H9 (cell line): ENCODE measurements at regions not wholly inside any gene's neighbourhood (a gene's known extent, or its start where the extent isn't known, plus 50 kb on each side); places are given as distances from the start of the nearest gene placed in this dataset.

Experiments
- DNase-seq: peaks from one replicate; pipeline ENCODE4 v3.0.0-alpha.2; 2017
- H2AFZ ChIP-seq: one replicate; pipeline ENCODE4 v1.6.1; 2013; ENCODE audit warnings: mild to moderate bottlenecking, low read length, control low read depth, moderate library complexity
- H2AK5ac ChIP-seq: 2 replicates; pipeline ENCODE4 v1.6.1; 2013; ENCODE audit warnings: low read length, control low read depth, mixed read lengths; ENCODE audit not compliant: insufficient read length
- H2BK120ac ChIP-seq: one replicate; pipeline ENCODE4 v1.6.1; 2013; ENCODE audit warnings: low read depth, mild to moderate bottlenecking, low read length, control low read depth, inconsistent platforms; ENCODE audit not compliant: poor library complexity, severe bottlenecking
- H2BK12ac ChIP-seq: 2 replicates; pipeline ENCODE4 v1.6.1; 2013; ENCODE audit warnings: low read length, control low read depth, mixed read lengths, low read depth; ENCODE audit not compliant: insufficient read length
- H2BK15ac ChIP-seq: 2 replicates; pipeline ENCODE4 v1.6.1; 2013; ENCODE audit warnings: low read depth, low read length, control low read depth
- H2BK20ac ChIP-seq: one replicate; pipeline ENCODE4 v1.6.1; 2013; ENCODE audit warnings: low read depth, mild to moderate bottlenecking, low read length, control low read depth, inconsistent platforms; ENCODE audit not compliant: poor library complexity, severe bottlenecking
- H2BK5ac ChIP-seq: 2 replicates; pipeline ENCODE4 v1.6.1; 2013; ENCODE audit warnings: low read length, control low read depth, mixed read lengths; ENCODE audit not compliant: insufficient read length
- H3K14ac ChIP-seq: 2 replicates; pipeline ENCODE4 v1.6.1; 2013; ENCODE audit warnings: low read length, control low read depth; ENCODE audit not compliant: insufficient read depth
- H3K18ac ChIP-seq: 2 replicates; pipeline ENCODE4 v1.6.1; 2013; ENCODE audit warnings: low read depth, mild to moderate bottlenecking, mixed read lengths, low read length, control low read depth; ENCODE audit not compliant: insufficient read length
- H3K23ac ChIP-seq: 2 replicates; pipeline ENCODE4 v1.6.1; 2013; ENCODE audit warnings: low read length, control low read depth, mixed read lengths, low read depth; ENCODE audit not compliant: insufficient read length
- H3K23me2 ChIP-seq: 2 replicates; pipeline ENCODE4 v1.6.1; 2013; ENCODE audit warnings: low read depth, mild to moderate bottlenecking, mixed read lengths, low read length, control low read depth; ENCODE audit not compliant: insufficient read length, poor library complexity, severe bottlenecking
- H3K27ac ChIP-seq: 2 replicates; pipeline ENCODE4 v1.5.1; 2013; ENCODE audit warnings: low read length, control low read depth, mixed read lengths, low read depth; ENCODE audit not compliant: insufficient read length
- H3K27me3 ChIP-seq: 2 replicates; pipeline ENCODE4 v1.6.1; 2013; ENCODE audit warnings: low read length, control low read depth, inconsistent platforms; ENCODE audit not compliant: insufficient read depth
- H3K4ac ChIP-seq: 2 replicates; pipeline ENCODE4 v1.6.1; 2013; ENCODE audit warnings: low read depth, mild to moderate bottlenecking, control low read depth, inconsistent platforms, low read length, moderate library complexity
- H3K4me1 ChIP-seq: 2 replicates; pipeline ENCODE4 v1.6.1; 2013; ENCODE audit warnings: low read length, control low read depth, inconsistent platforms; ENCODE audit not compliant: insufficient read depth
- H3K4me2 ChIP-seq: 2 replicates; pipeline ENCODE4 v1.6.1; 2013; ENCODE audit warnings: low read length, control low read depth, mixed read lengths; ENCODE audit not compliant: insufficient read length, insufficient read depth
- H3K56ac ChIP-seq: 2 replicates; pipeline ENCODE4 v1.6.1; 2013; ENCODE audit warnings: low read depth, mild to moderate bottlenecking, mixed read lengths, low read length, control low read depth; ENCODE audit not compliant: insufficient read length
- H3K79me1 ChIP-seq: 2 replicates; pipeline ENCODE4 v1.6.1; 2013; ENCODE audit warnings: low read depth, mild to moderate bottlenecking, moderate library complexity, low read length, control low read depth, inconsistent platforms; ENCODE audit not compliant: insufficient read depth, poor library complexity, severe bottlenecking
- H3K79me2 ChIP-seq: 2 replicates; pipeline ENCODE4 v1.6.1; 2013; ENCODE audit warnings: low read length, control low read depth, inconsistent platforms; ENCODE audit not compliant: insufficient read depth
- H3K9ac ChIP-seq: 2 replicates; pipeline ENCODE4 v1.6.1; 2013; ENCODE audit warnings: low read length, control low read depth, mixed read lengths; ENCODE audit not compliant: insufficient read length; ENCODE audit errors: extremely low read depth
- H3K9me3 ChIP-seq: one replicate; pipeline ENCODE4 v1.6.1; 2013; ENCODE audit warnings: low read depth, low read length, inconsistent platforms; ENCODE audit not compliant: control insufficient read depth
- H3T11ph ChIP-seq: one replicate; pipeline ENCODE4 v1.6.1; 2013; ENCODE audit warnings: mild to moderate bottlenecking, low read length, control low read depth, inconsistent platforms
- H4K20me1 ChIP-seq: one replicate; pipeline ENCODE4 v1.6.1; 2013; ENCODE audit not compliant: control insufficient read depth, insufficient read length, insufficient read depth
- H4K5ac ChIP-seq: 2 replicates; pipeline ENCODE4 v1.6.1; 2013; ENCODE audit warnings: low read depth, mild to moderate bottlenecking, mixed read lengths, low read length, control low read depth; ENCODE audit not compliant: insufficient read length
- H4K8ac ChIP-seq: replicated peaks from 2 replicates; pipeline ENCODE4 v1.6.1; 2013; ENCODE audit warnings: low read length, control low read depth, mixed read lengths, low read depth; ENCODE audit not compliant: insufficient read length
- H4K91ac ChIP-seq: 2 replicates; pipeline ENCODE4 v1.6.1; 2013; ENCODE audit warnings: low read depth, mild to moderate bottlenecking, moderate library complexity, mixed read lengths, low read length, control low read depth; ENCODE audit not compliant: insufficient read length
- H3K27ac Mint-ChIP-seq, 3 experiments: 2 replicates in 2 of 3; 3 replicates in 1 of 3; pipeline ENCODE4 v1.8.0; 2020 to 2021; ENCODE audit warnings: mixed read lengths in 3 of 3, mild to moderate bottlenecking in 1 of 3, moderate library complexity in 1 of 3
- H3K27me3 Mint-ChIP-seq: 2 replicates; pipeline ENCODE4 v1.8.0; 2021; ENCODE audit warnings: low read depth, mild to moderate bottlenecking, moderate library complexity, mixed read lengths
- H3K36me3 Mint-ChIP-seq, 3 experiments: 2 replicates in 2 of 3; 3 replicates in 1 of 3; pipeline ENCODE4 v1.8.0; 2020 to 2021; ENCODE audit warnings: low read depth in 3 of 3, mixed read lengths in 3 of 3; ENCODE audit not compliant: insufficient read depth in 1 of 3
- H3K4me1 Mint-ChIP-seq, 2 experiments: 2 replicates each; pipeline ENCODE4 v1.8.0; 2020; ENCODE audit warnings: mixed read lengths in 2 of 2
- H3K4me3 Mint-ChIP-seq, 2 experiments: 2 replicates in 1 of 2; 3 replicates in 1 of 2; pipeline ENCODE4 v1.8.0; 2020 to 2021; ENCODE audit warnings: mild to moderate bottlenecking in 2 of 2, mixed read lengths in 2 of 2, moderate library complexity in 1 of 2
- H3K9me3 Mint-ChIP-seq, 2 experiments: 2 replicates in 1 of 2; 3 replicates in 1 of 2; pipeline ENCODE4 v1.8.0; 2020; ENCODE audit warnings: mild to moderate bottlenecking in 2 of 2, mixed read lengths in 2 of 2, moderate library complexity in 1 of 2
- WGBS: extraction: QIAGEN DNeasy Blood & Tissue Kit; methylation state at CpG from one replicate; pipeline ENCODE4 v1.1.7; 2013; ENCODE audit warnings: missing lambda C conversion rate, low lambda C conversion rate, mixed read lengths; ENCODE audit not compliant: insufficient read length; ENCODE audit errors: extremely low coverage; 5-methylcytosine and 5-hydroxymethylcytosine counted together
- TF ChIP-seq, protein P1 (sequence below): fragments of 200-600 bp; sonication (generic); conservative IDR thresholded peaks from 3 replicates; pipeline ENCODE4 v1.8.0; 2021; ENCODE audit warnings: antibody characterized with exemption, mild to moderate bottlenecking

GRCh38 chr18:26667046-26667445 lies 118.7 kb upstream of the KCTD1 start:
- Histone ChIP-seq H2BK120ac (no peak overlapping the region), H3K4ac (no peak overlapping the region), H4K8ac (no peak overlapping the region), H4K20me1 (no peaks in the 10 kb centered on the region), H3K9ac (no peak overlapping the region), H2AK5ac (no peak overlapping the region), H3K23ac (no peak overlapping the region), H2BK5ac (no peak overlapping the region), H2BK15ac (no peak overlapping the region), H3K27ac (no peak overlapping the region), H3K27me3 (no peaks in the 10 kb centered on the region; the same call in 1 of the 2 replicates), H3K56ac (no peak overlapping the region), H2BK12ac (no peak overlapping the region), H3T11ph (no peak overlapping the region), H2BK20ac (no peak overlapping the region), H3K79me1 (no peaks in the 10 kb centered on the region), H3K14ac (no peak overlapping the region), H2AFZ (no peak overlapping the region), H3K18ac (no peak overlapping the region), H3K4me2 (no peak overlapping the region), H3K4me1 (no peaks in the 10 kb centered on the region), H3K9me3 (no peaks in the 10 kb centered on the region), H4K91ac (no peak overlapping the region), H3K79me2 (no peaks in the 10 kb centered on the region), H3K23me2 (no peaks in the 10 kb centered on the region), H4K5ac (no peak overlapping the region)
- Mint-ChIP-seq H3K27ac (no peak overlapping the region), H3K4me1 (no peaks in the 10 kb centered on the region), H3K4me3 (no peak overlapping the region), H3K36me3 (no peaks in the 10 kb centered on the region), H3K9me3 (no peaks in the 10 kb centered on the region), H3K27me3 (peaks cover 15% of the 10 kb centered on the region)
- TF ChIP-seq, protein P1, sequence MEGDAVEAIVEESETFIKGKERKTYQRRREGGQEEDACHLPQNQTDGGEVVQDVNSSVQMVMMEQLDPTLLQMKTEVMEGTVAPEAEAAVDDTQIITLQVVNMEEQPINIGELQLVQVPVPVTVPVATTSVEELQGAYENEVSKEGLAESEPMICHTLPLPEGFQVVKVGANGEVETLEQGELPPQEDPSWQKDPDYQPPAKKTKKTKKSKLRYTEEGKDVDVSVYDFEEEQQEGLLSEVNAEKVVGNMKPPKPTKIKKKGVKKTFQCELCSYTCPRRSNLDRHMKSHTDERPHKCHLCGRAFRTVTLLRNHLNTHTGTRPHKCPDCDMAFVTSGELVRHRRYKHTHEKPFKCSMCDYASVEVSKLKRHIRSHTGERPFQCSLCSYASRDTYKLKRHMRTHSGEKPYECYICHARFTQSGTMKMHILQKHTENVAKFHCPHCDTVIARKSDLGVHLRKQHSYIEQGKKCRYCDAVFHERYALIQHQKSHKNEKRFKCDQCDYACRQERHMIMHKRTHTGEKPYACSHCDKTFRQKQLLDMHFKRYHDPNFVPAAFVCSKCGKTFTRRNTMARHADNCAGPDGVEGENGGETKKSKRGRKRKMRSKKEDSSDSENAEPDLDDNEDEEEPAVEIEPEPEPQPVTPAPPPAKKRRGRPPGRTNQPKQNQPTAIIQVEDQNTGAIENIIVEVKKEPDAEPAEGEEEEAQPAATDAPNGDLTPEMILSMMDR = no peak
- no peak for DNase-seq
- WGBS = no CpG with 5 or more reads among the region's 2 CpGs
